KMS-11 (cell line): ENCODE measurements at regions not wholly inside any gene's neighbourhood (a gene's known extent, or its start where the extent isn't known, plus 50 kb on each side); places are given as distances from the start of the nearest gene placed in this dataset.

Experiments used
- H2AFZ ChIP-seq: fragments of 200-600 bp; sonication (generic); 2 replicates; pipeline ENCODE4 v1.6.1; 2016; ENCODE audit warnings: antibody characterized with exemption, mixed run types, low read depth
- H3K27ac ChIP-seq: fragments of 200-600 bp; sonication (generic); 2 replicates; pipeline ENCODE4 v1.6.1; 2016; ENCODE audit warnings: mild to moderate bottlenecking, mixed run types
- H3K27me3 ChIP-seq: fragments of 200-600 bp; sonication (generic); 2 replicates; pipeline ENCODE4 v1.6.1; 2017; ENCODE audit warnings: mild to moderate bottlenecking, low read depth, mixed run types, moderate library complexity; ENCODE audit not compliant: insufficient read depth
- H3K36me3 ChIP-seq: fragments of 200-600 bp; sonication (generic); 2 replicates; pipeline ENCODE4 v1.6.1; 2017; ENCODE audit warnings: mild to moderate bottlenecking, mixed run types; ENCODE audit not compliant: insufficient read depth
- H3K4me1 ChIP-seq: fragments of 200-600 bp; sonication (generic); 2 replicates; pipeline ENCODE4 v1.6.1; 2016; ENCODE audit warnings: mild to moderate bottlenecking, low read depth, mixed run types; ENCODE audit not compliant: poor library complexity, severe bottlenecking
- H3K4me2 ChIP-seq: fragments of 200-600 bp; sonication (generic); 2 replicates; pipeline ENCODE4 v1.7.0; 2016; ENCODE audit warnings: mild to moderate bottlenecking, mixed run types
- H3K4me3 ChIP-seq: fragments of 200-600 bp; sonication (generic); IDR thresholded peaks from 2 replicates; pipeline ENCODE4 v1.6.1; 2017; ENCODE audit warnings: low read depth, low read length, mixed read lengths; ENCODE audit not compliant: insufficient read depth
- H3K79me2 ChIP-seq: fragments of 200-600 bp; sonication (generic); 2 replicates; pipeline ENCODE4 v1.6.1; 2016; ENCODE audit warnings: low read depth, mixed run types; ENCODE audit not compliant: insufficient read depth
- H3K9ac ChIP-seq: fragments of 200-600 bp; sonication (generic); 2 replicates; pipeline ENCODE4 v1.6.1; 2016; ENCODE audit warnings: mild to moderate bottlenecking, mixed run types
- H4K20me1 ChIP-seq: fragments of 200-600 bp; sonication (generic); 2 replicates; pipeline ENCODE4 v1.6.1; 2016; ENCODE audit warnings: mild to moderate bottlenecking, mixed run types; ENCODE audit not compliant: insufficient read depth
- TF ChIP-seq, protein P1 (sequence below): fragments of 200-600 bp; sonication (generic); conservative IDR thresholded peaks from 2 replicates; pipeline ENCODE4 v1.6.1; 2017; ENCODE audit warnings: low read depth, mild to moderate bottlenecking, antibody characterized with exemption, low read length, moderate library complexity, mixed read lengths

DNA sequence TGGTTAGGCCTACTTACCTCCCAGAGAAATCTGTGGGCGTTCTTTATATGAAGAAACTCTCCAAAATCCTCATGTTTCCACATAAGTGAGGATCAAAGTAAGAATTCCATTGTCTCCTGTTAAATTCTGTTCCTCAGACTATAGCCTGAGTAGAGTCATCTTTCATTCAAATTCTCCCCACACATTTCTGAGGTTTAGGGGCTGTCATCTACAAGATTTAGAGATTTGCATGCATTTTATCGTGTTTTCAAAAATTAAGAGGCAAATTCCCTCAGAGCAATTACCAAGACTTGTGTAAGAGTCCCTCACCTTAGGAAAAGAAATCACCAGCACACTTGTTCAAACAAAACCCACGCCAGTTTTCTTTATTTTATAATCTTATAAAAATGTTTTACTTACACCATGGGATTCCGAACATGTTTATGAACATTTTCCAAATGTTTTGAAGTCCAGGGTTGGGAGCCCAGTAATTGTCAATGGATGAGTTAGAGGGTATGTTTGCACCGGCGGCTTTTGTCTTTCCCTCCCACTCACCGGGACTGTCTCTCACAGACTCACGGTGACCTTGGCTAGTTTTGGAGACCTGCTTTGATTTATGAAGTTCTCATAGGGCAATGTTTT, 367.6 kb downstream of the ENC1 start:
- H3K9ac ChIP-seq, result no peak overlapping the region
- H3K4me1 ChIP-seq, result no peaks in the 10 kb centered on the region
- TF ChIP-seq, protein P1, sequence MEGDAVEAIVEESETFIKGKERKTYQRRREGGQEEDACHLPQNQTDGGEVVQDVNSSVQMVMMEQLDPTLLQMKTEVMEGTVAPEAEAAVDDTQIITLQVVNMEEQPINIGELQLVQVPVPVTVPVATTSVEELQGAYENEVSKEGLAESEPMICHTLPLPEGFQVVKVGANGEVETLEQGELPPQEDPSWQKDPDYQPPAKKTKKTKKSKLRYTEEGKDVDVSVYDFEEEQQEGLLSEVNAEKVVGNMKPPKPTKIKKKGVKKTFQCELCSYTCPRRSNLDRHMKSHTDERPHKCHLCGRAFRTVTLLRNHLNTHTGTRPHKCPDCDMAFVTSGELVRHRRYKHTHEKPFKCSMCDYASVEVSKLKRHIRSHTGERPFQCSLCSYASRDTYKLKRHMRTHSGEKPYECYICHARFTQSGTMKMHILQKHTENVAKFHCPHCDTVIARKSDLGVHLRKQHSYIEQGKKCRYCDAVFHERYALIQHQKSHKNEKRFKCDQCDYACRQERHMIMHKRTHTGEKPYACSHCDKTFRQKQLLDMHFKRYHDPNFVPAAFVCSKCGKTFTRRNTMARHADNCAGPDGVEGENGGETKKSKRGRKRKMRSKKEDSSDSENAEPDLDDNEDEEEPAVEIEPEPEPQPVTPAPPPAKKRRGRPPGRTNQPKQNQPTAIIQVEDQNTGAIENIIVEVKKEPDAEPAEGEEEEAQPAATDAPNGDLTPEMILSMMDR, result no peak
- no peaks in the 10 kb centered on the region for H4K20me1 ChIP-seq
- no peak overlapping the region for H3K4me3 ChIP-seq
- no peaks in the 10 kb centered on the region for H3K36me3 ChIP-seq
- no peak overlapping the region for H3K27ac ChIP-seq
- H2AFZ ChIP-seq, result no peak overlapping the region
- H3K4me2 ChIP-seq, result no peak overlapping the region
- H3K79me2 ChIP-seq, result no peaks in the 10 kb centered on the region
- no peaks in the 10 kb centered on the region for H3K27me3 ChIP-seq

DNA sequence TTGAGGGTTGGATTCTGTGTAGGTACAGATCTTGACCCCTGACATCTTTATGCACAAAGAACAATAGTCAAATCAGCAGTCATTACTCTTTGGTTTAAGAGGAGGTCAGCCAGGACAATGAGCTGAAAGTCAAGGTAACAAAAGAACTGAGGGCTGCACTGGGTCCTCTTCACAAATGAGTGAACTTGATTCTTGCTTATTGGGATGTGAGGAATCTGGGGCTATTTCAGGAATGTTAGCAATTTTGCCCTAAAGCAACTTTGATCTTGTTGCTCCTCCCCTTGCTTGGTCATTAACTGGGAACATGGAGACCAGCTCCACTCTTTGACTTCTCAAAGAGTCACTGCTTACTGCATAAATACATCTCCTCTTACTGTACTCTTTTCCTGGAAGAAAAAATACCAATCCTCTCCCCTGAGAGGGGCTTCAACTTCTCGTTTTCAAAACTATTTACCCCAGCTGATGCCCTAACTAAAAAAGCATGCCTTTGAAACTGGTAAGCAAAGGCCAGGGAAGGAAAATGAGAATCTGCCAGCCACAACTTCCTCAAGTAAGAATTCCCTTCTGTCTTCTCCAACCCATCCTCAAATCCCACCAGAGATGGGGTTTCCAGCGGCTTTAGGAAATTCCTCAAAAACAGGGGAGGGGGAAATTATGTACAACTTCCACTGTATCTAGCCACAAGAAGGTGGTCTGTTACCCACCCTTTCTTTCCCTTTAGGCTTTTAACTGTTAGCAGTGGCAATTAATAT, 368.3 kb downstream of the ENC1 start:
- Histone ChIP-seq H3K4me2 (no peak overlapping the region), H2AFZ (no peak overlapping the region), H3K9ac (no peak overlapping the region), H3K27ac (no peak overlapping the region), H3K36me3 (no peaks in the 10 kb centered on the region), H3K4me1 (no peaks in the 10 kb centered on the region), H4K20me1 (no peaks in the 10 kb centered on the region), H3K4me3 (no peak overlapping the region), H3K79me2 (no peaks in the 10 kb centered on the region), H3K27me3 (no peaks in the 10 kb centered on the region)
- TF ChIP-seq, protein P1, result no peak

DNA sequence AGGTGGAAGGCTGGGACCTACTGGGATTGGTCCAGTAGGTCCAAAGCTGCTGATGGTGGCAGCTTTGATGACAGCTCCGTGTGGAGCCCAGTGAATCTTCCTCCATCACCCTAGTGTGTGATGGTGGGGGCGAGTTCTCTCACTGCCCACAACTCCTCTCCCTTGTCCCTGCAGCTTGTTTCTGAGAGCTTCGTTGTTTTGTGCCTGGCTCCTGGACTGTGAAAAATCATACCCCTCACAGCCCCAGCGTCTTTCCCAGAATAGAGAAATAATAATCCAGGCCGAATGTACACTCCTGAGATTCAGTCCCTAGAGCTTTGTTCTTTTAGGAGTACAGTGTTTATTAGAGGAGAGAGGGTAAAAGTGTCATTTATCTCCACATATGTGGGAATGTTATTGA, 372.2 kb downstream of the ENC1 start:
- Histone ChIP-seq H3K4me1 (peaks cover 10% of the 10 kb centered on the region), H3K79me2 (no peaks in the 10 kb centered on the region), H3K36me3 (no peaks in the 10 kb centered on the region), H4K20me1 (no peaks in the 10 kb centered on the region), H3K27me3 (no peaks in the 10 kb centered on the region), H3K27ac (no peak overlapping the region), H3K4me3 (no peak overlapping the region), H3K9ac (no peak overlapping the region), H2AFZ (no peak overlapping the region), H3K4me2 (no peak overlapping the region)
- TF ChIP-seq, protein P1, result no peak

DNA sequence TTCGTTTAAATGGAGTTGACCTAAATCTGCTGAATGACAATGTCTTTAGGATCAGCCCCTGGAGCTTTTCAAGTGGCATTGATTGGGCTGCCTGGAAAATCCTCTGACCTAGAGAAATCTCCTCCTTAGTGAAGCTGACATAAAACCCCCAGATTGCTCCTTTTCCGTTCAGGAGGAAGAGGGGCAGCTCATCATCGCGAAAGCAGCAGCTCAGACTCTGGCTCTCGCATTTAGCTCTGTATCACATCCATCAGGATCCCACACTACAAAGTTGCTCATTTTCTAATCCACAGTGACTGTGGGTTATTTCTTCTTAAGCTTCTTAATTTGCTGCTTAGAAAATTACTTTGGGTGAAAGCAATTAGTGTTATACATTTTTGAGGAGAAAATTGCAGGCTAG, 373.7 kb downstream of the ENC1 start:
- Histone ChIP-seq H3K9ac (no peak overlapping the region), H3K27ac (no peak overlapping the region), H4K20me1 (no peaks in the 10 kb centered on the region), H3K4me2 (no peak overlapping the region), H2AFZ (no peak overlapping the region), H3K4me1 (peaks cover 25% of the 10 kb centered on the region), H3K79me2 (no peaks in the 10 kb centered on the region), H3K4me3 (no peak overlapping the region), H3K36me3 (no peaks in the 10 kb centered on the region), H3K27me3 (no peaks in the 10 kb centered on the region)
- TF ChIP-seq, protein P1, result no peak
